Mesendoderm (in vitro differentiated cells): ENCODE measurements at regions not wholly inside any gene's neighbourhood (a gene's known extent, or its start where the extent isn't known, plus 50 kb on each side); places are given as distances from the start of the nearest gene placed in this dataset.
"Not testable (repeated sequence)": the region's sequence is repeated elsewhere in the genome, so short reads cannot be mapped to it uniquely, and the experiment has no call there.

ENCODE experiments used
- DNase-seq: peaks from one replicate; pipeline ENCODE4 v3.0.0; 2013
- H2AK5ac ChIP-seq: 2 replicates; pipeline ENCODE4 v1.6.1; 2013; ENCODE audit warnings: low read length, inconsistent platforms
- H2BK120ac ChIP-seq: 2 replicates; pipeline ENCODE4 v1.6.1; 2013; ENCODE audit warnings: low read depth, mild to moderate bottlenecking, low read length, moderate library complexity, mixed read lengths
- H2BK15ac ChIP-seq: replicated peaks from 2 replicates; pipeline ENCODE4 v1.6.1; 2013; ENCODE audit warnings: low read depth, mild to moderate bottlenecking, moderate library complexity
- H2BK5ac ChIP-seq: 2 replicates; pipeline ENCODE4 v1.6.1; 2013; ENCODE audit warnings: low read length, inconsistent platforms
- H3K18ac ChIP-seq: 2 replicates; pipeline ENCODE4 v1.6.1; 2013; ENCODE audit warnings: mild to moderate bottlenecking, low read length, mixed read lengths
- H3K23ac ChIP-seq: one replicate; pipeline ENCODE4 v1.6.1; 2013; ENCODE audit warnings: low read length
- H3K27ac ChIP-seq: 2 replicates; pipeline ENCODE4 v1.5.1; 2013; ENCODE audit warnings: low read depth, mild to moderate bottlenecking, inconsistent platforms, low read length, moderate library complexity
- H3K27me3 ChIP-seq: 2 replicates; pipeline ENCODE4 v1.6.1; 2013; ENCODE audit warnings: low read length, control low read depth, mild to moderate bottlenecking, inconsistent platforms; ENCODE audit not compliant: insufficient read depth, poor library complexity
- H3K36me3 ChIP-seq: 2 replicates; pipeline ENCODE4 v1.6.1; 2013; ENCODE audit warnings: low read length, inconsistent platforms; ENCODE audit not compliant: control insufficient read depth, insufficient read depth
- H3K4ac ChIP-seq: one replicate; pipeline ENCODE4 v1.6.1; 2013; ENCODE audit warnings: low read depth, mild to moderate bottlenecking, low read length, moderate library complexity
- H3K4me1 ChIP-seq: 2 replicates; pipeline ENCODE4 v1.6.1; 2013; ENCODE audit warnings: low read depth, low read length, inconsistent platforms; ENCODE audit not compliant: control insufficient read depth
- H3K4me2 ChIP-seq: 2 replicates; pipeline ENCODE4 v1.6.1; 2013; ENCODE audit warnings: low read length
- H3K4me3 ChIP-seq: 2 replicates; pipeline ENCODE4 v1.5.1; 2013; ENCODE audit warnings: mild to moderate bottlenecking, low read length
- H3K56ac ChIP-seq: one replicate; pipeline ENCODE4 v1.6.1; 2013; ENCODE audit warnings: low read length
- H3K79me1 ChIP-seq: 2 replicates; pipeline ENCODE4 v1.6.1; 2013; ENCODE audit warnings: low read length, inconsistent platforms
- H3K79me2 ChIP-seq: 2 replicates; pipeline ENCODE4 v1.6.1; 2013; ENCODE audit warnings: mild to moderate bottlenecking, low read length; ENCODE audit not compliant: control insufficient read depth, insufficient read depth
- H3K9ac ChIP-seq: 2 replicates; pipeline ENCODE4 v1.6.1; 2013; ENCODE audit warnings: low read length, inconsistent platforms
- H4K5ac ChIP-seq: one replicate; pipeline ENCODE4 v1.6.1; 2013; ENCODE audit warnings: low read length
- H4K8ac ChIP-seq: one replicate; pipeline ENCODE4 v1.6.1; 2013; ENCODE audit warnings: low read depth, mild to moderate bottlenecking, control low read depth, low read length, moderate library complexity
- WGBS: extraction: QIAGEN DNeasy Blood & Tissue Kit; methylation state at CpG from one replicate; pipeline ENCODE4 v1.1.7; 2013; ENCODE audit warnings: low lambda C conversion rate, missing lambda C conversion rate; ENCODE audit not compliant: insufficient coverage; ENCODE audit errors: extremely low coverage; 5-methylcytosine and 5-hydroxymethylcytosine counted together

DNA sequence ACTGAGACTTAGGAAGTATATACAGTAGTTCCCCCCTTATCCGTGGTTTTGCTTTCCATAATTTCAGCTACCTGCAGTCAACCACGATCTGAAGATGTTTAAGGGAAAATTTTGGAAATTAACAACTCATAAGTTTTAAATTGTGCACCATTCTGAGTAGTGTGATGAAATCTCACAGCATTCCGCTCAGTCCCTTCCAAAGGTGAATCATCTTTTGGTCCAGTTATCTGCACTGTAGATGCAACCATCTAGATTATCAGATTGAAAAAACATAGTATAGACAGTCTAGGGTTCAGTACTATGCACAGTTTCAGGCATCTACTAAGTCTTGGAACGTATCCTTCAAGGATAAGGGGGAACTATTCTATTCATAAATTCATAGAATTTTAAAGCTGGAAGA lies 109.0 kb downstream of the ANXA3 start:
- Histone ChIP-seq H2BK15ac (no peak overlapping the region), H3K27me3 (no peaks in the 10 kb centered on the region), H3K27ac (no peak overlapping the region), H3K23ac (no peak overlapping the region), H2BK5ac (no peak overlapping the region), H3K36me3 (no peaks in the 10 kb centered on the region), H3K79me1 (no peaks in the 10 kb centered on the region), H3K4me1 (peaks cover 13% of the 10 kb centered on the region), H3K4me3 (no peak overlapping the region), H3K56ac (no peak overlapping the region), H3K79me2 (no peaks in the 10 kb centered on the region), H2AK5ac (no peak overlapping the region), H4K5ac (no peak overlapping the region), H3K4me2 (no peak overlapping the region), H4K8ac (no peak overlapping the region), H3K4ac (no peak overlapping the region), H3K9ac (no peak overlapping the region), H2BK120ac (no peak overlapping the region), H3K18ac (no peak overlapping the region)
- WGBS, result no CpG with 5 or more reads among the region's 4 CpGs
- DNase-seq, result no peak

DNA sequence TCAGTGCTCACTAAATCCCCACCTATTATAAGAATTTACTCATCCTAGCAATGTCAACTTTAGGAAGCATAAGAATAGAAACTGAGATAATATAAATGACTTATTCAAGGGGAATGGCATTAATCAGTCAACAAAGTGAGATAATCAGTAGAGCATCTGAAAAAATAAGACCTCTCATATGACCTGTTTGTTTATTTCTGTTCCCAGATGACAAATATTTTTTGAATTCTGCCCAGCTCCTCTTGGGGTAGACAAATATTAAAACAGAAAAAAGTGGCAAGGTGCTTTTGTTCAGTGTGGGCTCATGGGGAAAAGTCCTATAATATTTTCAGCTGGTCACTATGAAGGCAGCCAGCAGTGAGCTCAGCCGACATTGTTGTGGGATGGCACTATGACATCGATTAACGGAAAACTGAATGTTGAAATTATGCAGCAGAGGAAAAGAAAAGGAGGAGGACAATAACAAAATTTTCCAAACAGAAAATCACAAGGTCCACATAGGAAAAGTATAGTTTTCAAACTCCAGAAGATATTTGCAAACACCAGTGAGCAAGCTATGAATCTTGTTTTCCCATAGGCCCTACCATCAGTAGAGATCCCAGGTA lies 109.6 kb downstream of the ANXA3 start:
- DNase-seq, result no peak
- WGBS, result no CpG with 5 or more reads among the region's 3 CpGs
- no peak overlapping the region for H3K27ac ChIP-seq

DNA sequence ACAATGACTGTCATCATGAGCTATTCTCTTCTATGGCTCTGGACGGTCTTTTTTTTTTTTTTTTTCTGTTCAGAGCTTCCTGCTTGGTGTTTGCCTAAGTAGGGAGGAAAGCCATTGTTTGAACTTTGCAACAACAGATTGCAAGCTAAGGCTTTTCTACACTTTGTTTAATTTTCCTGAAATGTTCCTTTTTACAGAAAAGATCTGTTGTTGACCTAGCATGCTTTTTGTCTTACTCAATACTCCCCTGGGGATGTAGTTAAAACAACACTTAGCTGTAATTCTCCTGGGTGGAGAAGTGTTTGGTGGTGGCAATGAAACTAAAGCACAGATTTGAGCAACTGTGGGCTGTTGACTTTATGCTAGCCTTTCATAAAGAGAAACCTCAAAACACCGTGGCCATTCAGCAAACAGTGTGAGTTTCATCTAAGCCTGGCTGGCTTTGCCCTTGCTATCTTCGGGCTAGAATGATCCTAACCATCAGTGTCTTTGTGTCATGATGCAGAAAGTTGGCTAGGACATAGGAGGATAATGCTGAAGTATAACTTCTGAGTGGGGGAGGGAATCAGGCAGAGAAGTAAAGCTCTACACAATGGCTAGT lies 110.5 kb downstream of the ANXA3 start:
- no peak overlapping the region for H3K4ac ChIP-seq
- H4K8ac ChIP-seq, result no peak overlapping the region
- H2BK5ac ChIP-seq, result peak overlapping the region; percentile 6
- no peaks in the 10 kb centered on the region for H3K79me2 ChIP-seq
- H2BK120ac ChIP-seq, result no peak overlapping the region
- peak overlapping the region; percentile 4 for H3K56ac ChIP-seq
- no peaks in the 10 kb centered on the region for H3K36me3 ChIP-seq
- no peak overlapping the region for H2AK5ac ChIP-seq
- H3K9ac ChIP-seq, result no peak overlapping the region
- peak overlapping the region; percentile 80 for H3K18ac ChIP-seq
- H3K4me2 ChIP-seq, result no peak overlapping the region
- no CpG with 5 or more reads among the region's 3 CpGs for WGBS
- no peak for DNase-seq
- no peak overlapping the region for H3K27ac ChIP-seq
- H2BK15ac ChIP-seq, result no peak overlapping the region
- H3K4me1 ChIP-seq, result peaks cover 11% of the 10 kb centered on the region
- H3K79me1 ChIP-seq, result no peaks in the 10 kb centered on the region
- H4K5ac ChIP-seq, result no peak overlapping the region
- no peaks in the 10 kb centered on the region for H3K27me3 ChIP-seq
- no peak overlapping the region for H3K23ac ChIP-seq
- no peak overlapping the region for H3K4me3 ChIP-seq

More for the DNA sequence above, 109.6 kb downstream of the ANXA3 start:
- Histone ChIP-seq H3K79me2 (no peaks in the 10 kb centered on the region), H3K36me3 (no peaks in the 10 kb centered on the region), H2BK5ac (no peak overlapping the region), H2BK15ac (no peak overlapping the region), H3K56ac (no peak overlapping the region), H3K79me1 (no peaks in the 10 kb centered on the region), H4K5ac (no peak overlapping the region), H3K23ac (no peak overlapping the region), H3K9ac (no peak overlapping the region), H3K4me1 (peaks cover 13% of the 10 kb centered on the region), H2BK120ac (peak overlapping the region; percentile 73), H3K4me2 (no peak overlapping the region), H2AK5ac (no peak overlapping the region), H3K4me3 (no peak overlapping the region), H3K18ac (peak overlapping the region; percentile 84), H4K8ac (no peak overlapping the region), H3K27me3 (no peaks in the 10 kb centered on the region), H3K4ac (no peak overlapping the region)

DNA sequence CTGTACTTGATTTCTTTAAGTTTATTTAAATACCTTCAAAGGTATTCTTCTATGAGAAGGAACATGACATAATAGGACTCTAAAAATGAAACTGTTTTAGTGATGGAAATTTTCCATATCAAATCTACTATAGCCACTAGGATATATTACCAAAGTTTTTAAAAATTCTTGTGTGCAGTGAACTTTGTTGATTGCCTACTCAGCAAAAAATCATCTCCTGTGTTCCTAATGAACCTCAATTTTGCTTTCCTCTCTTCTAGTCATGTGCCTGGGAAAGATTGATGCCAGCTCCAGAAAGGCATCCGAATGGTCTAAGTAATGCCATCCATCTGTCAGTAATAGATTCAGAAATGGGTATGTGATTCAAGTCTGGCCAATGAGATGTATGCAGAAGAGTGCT lies 111.1 kb downstream of the ANXA3 start:
- Histone ChIP-seq H3K36me3 (no peaks in the 10 kb centered on the region), H2BK120ac (peak overlapping the region; percentile 6), H3K18ac (no peak overlapping the region), H3K9ac (no peak overlapping the region), H3K4me2 (no peak overlapping the region), H3K4me3 (no peak overlapping the region), H3K4me1 (peaks cover 11% of the 10 kb centered on the region), H4K8ac (no peak overlapping the region), H4K5ac (no peak overlapping the region), H3K4ac (peak overlapping the region; percentile 36), H3K79me1 (no peaks in the 10 kb centered on the region), H2AK5ac (no peak overlapping the region), H2BK15ac (no peak overlapping the region), H3K56ac (no peak overlapping the region), H3K27ac (no peak overlapping the region), H3K27me3 (no peaks in the 10 kb centered on the region), H3K23ac (no peak overlapping the region), H3K79me2 (no peaks in the 10 kb centered on the region), H2BK5ac (peak overlapping the region; percentile 85)
- WGBS, result no CpG with 5 or more reads among the region's 1 CpG
- no peak for DNase-seq

GRCh38 chr4:78664296-78664695 lies 111.9 kb upstream of the BMP2K start:
- not testable (repeated sequence) for H2AK5ac ChIP-seq, H4K8ac ChIP-seq, H4K5ac ChIP-seq, H3K36me3 ChIP-seq, H3K4me2 ChIP-seq, H3K23ac ChIP-seq, H3K79me2 ChIP-seq, H3K9ac ChIP-seq, H2BK15ac ChIP-seq, H3K27me3 ChIP-seq, H3K79me1 ChIP-seq, H3K4me3 ChIP-seq
- peaks cover 11% of the 10 kb centered on the region for H3K4me1 ChIP-seq
- H3K18ac ChIP-seq, result peak overlapping the region; percentile 95
- no CpG with 5 or more reads among the region's 5 CpGs for WGBS
- H2BK120ac ChIP-seq, result peak overlapping the region; percentile 79
- DNase-seq, result peak; percentile 79
- H3K56ac ChIP-seq, result peak overlapping the region; percentile 70
- peak overlapping the region; percentile 79 for H3K4ac ChIP-seq
- peak overlapping the region; percentile 66 for H3K27ac ChIP-seq
- peak overlapping the region; percentile 85 for H2BK5ac ChIP-seq
